ENCODE measurements at regions not wholly inside any gene's neighbourhood (a gene's known extent, or its start where the extent isn't known, plus 50 kb on each side); places are given as distances from the start of the nearest gene placed in this dataset.

- TF ChIP-seq CTCF (IDR thresholded peaks at IDR 0.05; ENCODE audit: low read length) (no peak), EZH2phosphoT487 (IDR thresholded peaks at IDR 0.05; ENCODE audit: low read length) (no peak)
Observed at GRCh38 chr2:58479535-58480140, 238.5 kb upstream of the FANCL start.

All from MM.1S (cell line).